HG03066 (cell line): ENCODE measurements at regions not wholly inside any gene's neighbourhood (a gene's known extent, or its start where the extent isn't known, plus 50 kb on each side); places are given as distances from the start of the nearest gene placed in this dataset.

Experiments used
- ATAC-seq: cut with Tn5 transposase; IDR thresholded peaks from one replicate; pipeline ENCODE4 v1.9.1; 2021; ENCODE audit warnings: low read depth; ENCODE audit not compliant: unreplicated experiment

DNA sequence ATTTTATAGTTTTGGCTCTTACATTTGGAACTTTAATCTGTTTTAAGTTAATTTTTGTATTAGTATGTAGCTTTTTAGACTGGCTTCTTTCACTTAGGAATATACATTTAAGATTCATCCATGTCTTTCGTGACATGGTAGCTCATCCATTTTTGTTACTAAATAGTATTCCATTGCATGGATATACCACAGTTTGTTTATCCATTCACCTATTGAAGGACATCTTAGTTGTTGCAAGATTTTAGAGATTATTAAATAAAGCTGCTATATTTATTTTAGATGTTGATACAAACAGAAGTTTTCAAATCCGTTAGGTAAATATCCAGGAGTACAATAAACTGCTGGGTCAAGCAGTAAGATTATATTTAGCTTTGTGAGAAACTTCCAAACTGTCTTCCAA, 58.0 kb upstream of the ZNF521 start:
- no peak for ATAC-seq

DNA sequence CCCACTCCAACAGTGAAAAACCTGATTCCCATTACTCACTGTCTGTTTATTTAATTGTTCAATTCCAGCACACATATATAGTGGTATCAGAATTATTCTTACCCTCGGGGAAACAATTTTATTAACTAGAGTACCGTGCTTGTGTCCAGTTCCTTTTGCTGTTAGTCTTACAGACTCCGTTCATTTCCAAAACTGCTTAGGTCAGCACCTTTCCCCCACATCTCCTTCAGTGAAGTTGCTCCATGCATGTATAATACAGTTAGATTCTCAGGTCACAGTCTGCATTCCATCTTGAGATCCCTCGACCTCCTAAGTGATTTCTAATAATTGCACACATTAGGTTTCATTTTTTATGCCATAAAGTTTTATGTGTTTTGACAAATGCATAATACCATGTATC, 56.3 kb upstream of the ZNF521 start:
- ATAC-seq: no peak
